NCI-H2171 treated with DMSO at 0.1 percent for 48 hours (cell line): ENCODE measurements at regions not wholly inside any gene's neighbourhood (a gene's known extent, or its start where the extent isn't known, plus 50 kb on each side); places are given as distances from the start of the nearest gene placed in this dataset.

ENCODE experiments used
- DNase-seq: peaks from one replicate; lab custom pipeline; 2025; lab: John Stamatoyannopoulos, UW

DNA sequence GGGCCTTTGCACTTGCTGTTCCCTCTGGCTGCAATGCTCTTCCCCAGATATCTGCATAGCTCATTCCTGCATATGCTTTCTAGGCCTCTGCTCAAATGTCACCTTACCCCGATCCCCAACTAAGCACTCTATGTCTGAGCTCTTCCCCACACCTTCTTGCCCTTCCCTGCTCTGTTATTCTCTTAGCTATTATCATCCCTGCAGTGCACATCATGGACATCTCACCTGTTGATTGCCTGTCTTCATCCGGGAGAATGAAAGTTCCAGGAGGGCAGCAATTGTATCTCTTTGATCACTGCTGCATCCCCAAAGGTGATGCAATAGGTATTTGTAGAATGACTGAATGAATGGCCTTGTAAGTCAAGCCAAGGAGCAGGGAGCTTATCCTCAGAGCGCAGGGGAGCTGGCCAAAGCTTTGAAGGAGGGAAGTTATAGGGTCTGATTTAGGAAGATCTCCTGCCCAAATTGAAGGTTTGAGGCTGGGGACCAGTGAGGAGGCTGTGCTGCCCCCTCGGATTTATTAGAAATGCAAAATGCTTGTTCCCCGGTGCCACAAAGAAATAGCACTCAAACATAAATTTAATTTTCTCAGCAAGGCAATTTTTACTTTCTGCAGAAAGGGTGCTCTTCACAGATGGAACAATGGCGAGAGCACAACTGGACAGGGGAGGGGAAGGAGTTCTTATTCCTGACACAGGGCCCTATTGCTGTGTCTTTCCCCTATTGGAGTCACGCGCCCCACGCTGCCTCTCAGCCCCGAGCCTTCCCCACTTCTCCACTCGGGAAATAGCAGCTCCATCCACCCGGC, 631.1 kb downstream of the MATN1 start:
- no peak for DNase-seq

DNA sequence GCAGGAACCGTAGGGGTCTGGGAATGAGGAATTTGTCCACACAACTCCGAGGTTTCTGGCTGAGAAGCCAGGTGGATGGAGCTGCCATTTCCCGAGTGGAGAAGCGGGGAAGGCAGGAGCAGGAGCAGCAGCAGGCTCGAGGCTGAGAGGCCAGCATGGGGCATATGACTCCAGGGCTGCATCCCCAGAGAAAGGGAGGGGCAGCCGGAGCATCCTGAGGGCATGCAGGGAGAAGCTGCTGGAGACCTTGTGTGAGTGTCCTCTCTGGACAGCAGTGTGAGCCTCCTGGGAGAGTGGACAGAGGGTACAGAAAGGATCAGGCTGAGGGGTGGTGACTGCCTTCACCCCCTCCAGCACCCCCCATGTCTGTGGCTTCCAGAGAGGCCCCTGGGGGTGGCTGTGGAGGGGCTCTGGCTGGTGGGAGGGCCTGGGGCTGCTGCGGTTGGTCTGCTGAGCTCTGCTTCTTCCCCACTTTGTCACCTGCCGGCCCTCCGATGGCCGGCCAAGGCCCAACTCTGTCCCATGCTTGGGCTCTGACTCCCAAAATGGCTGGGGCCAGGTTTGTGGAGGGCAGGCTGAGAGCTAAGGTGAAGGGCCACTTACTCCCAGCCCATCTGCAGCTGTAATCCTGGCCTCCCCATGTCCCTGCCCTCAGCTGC, 633.1 kb downstream of the MATN1 start:
- no peak for DNase-seq

DNA sequence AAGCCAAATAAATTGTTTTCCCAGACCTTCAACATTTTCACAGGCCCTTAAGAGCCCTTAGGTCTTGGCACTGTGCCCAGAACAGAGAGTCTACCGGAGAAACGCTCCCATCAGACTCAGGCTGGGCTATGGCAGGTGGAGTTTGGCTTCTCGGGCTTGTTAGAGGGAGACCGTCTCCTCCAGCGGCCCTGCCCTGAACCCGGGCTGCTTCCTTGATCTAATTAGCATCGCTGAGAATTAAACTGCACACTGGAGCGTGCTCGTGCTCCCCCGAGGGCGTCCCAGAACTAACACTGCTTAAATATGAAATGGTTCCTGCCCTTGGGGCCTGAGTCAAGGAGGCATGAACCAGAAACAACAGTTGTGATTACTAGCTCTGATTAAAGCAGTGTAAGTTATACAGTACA, 634.4 kb downstream of the MATN1 start:
- DNase-seq: peak; percentile 98

DNA sequence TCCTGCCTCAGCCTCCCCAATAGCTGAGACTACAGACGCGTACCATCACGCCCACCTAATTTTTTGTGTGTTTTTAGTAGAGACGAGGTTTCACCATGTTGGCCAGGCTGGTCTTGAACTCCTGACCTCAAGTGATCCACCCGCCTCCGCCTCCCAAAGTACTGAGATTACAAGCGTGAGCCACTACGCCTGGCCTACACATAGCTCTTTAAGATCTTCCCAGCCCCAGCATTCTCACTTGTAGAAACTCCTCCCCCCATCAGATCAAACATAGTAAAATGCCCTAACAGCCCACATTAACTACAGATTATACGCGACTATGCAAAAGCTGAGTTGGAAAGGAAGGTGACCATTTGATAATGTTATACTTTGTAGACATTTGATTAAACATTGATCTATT, 634.8 kb downstream of the MATN1 start:
- DNase-seq: no peak

DNA sequence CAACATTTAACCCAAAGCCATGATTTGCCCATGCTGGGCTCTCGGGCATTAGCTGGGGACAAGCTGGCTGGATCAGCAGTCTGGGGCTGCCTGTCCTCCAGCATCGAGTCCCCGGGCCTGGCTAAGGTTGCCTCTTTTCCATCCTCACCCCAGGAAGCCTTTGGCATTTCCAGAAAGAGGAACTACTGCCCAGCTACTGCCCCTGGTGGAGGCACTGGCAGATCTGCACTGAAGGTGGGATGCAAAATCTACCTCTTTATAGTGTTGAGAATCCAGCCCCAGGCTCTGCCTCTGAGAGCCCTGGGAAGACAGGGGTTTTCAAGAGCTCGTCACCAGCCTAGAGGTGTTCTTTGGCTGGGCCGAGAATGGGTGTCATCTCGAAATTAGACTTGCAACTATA, 635.9 kb downstream of the MATN1 start:
- DNase-seq: peak; percentile 3

DNA sequence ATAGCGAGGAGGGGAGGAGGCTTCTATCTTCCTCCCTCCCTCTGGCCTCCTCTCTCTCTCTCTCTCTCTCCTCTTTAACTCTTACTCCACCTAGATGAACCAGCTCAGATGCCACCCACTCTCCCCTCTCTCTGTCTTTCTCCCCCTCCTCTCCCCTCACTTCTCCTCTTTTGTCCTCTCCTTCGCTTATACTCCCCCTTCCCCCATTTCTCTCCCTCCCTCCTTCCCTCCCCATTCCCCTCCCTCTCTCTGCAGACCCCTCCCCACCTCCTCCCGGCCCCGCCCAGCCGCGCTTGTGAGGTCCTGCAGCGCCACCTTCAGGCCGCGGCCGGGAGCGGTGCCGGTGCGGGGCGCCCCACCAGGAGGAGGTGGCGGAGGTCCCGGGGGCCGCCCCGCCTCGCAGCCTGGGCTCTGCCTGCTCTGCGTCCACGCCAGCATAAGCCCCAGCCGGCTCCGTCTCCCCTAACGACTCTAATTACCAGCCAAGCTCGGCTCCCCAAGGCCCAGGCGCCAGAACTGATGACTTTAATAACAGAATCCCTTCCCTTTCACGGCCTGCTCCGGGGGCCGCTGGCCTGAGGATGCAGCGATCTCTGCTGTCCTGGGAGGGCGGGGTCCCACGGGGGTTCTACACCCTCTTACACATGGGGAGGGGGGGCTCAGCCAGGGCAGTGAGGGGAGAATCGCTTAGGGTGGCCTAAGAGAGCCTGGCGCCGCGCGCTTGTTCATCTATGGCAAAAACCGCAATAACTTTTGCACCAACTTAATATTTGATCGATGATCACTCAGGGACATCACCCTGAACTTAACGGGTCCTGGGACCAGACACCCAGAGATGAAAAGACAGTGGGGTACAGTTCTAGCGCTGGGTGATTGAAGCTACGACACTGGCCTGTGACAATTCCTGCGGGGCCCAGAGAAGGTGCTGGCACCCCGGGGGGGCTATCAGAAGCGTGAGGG, 637.3 kb downstream of the MATN1 start:
- peak; percentile 65 for DNase-seq

DNA sequence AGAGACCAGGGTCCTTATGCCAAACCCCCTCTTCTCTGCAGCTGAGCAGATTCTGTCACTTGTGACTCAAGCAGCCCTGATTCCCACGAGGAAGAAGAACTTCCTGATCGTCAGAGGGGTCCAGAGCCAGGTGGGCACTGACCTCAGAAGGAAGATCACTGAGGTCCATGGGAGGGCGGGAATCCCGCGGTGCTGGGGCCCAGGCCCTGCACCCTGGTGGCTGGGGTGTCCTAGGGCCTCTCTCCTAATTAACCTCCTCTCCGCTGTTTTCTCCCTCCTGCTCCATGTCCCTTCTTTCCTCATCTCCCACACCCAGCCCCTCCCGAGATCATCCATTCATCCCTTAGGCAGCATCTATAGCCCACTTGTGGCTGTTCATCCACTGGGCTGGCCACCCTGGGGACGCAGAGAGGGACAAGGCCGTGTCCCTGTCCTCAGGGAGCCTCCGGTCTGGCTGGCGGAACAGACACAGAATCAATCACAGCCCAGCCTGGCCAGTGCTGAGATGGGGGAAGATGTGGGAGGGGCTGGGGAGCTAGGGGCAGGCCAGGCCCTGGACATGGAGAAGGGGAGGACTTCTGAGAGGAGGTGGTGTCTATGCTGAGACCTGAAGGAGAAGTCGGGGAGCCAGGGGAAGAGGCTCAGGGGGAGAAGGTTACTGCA, 638.3 kb downstream of the MATN1 start:
- no peak for DNase-seq

DNA sequence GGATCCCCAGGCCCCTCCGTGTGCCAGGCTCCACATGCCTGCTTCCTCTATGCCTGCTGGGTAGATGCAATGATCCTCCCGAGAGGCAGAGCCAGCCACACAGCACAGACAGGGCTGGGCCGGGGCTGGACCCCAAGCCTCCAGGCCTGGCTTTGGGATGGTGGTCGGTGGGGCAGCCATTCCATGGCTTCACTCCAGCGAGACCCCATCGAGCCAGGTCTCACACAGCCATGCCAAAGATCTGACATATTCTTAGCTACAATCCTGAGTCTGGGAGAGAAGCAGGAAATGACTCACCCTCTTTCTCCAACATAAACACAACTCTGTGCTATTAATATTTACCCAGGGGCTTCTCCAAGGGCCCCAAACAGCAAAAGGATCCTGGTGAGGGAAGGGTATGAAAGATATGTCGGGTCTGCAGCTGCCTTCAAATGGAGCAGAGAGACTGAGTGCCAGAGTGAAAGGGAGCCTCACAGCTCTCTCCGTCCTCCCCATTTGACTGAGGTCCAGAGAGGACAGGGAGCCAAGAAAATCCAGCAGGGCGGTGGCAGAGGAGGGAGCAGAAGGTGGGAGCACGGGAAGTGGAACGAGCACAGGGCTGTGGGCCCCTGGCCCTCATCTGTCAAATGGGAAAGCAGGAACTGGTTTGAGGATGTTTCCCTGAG, 639.5 kb downstream of the MATN1 start:
- no peak for DNase-seq

DNA sequence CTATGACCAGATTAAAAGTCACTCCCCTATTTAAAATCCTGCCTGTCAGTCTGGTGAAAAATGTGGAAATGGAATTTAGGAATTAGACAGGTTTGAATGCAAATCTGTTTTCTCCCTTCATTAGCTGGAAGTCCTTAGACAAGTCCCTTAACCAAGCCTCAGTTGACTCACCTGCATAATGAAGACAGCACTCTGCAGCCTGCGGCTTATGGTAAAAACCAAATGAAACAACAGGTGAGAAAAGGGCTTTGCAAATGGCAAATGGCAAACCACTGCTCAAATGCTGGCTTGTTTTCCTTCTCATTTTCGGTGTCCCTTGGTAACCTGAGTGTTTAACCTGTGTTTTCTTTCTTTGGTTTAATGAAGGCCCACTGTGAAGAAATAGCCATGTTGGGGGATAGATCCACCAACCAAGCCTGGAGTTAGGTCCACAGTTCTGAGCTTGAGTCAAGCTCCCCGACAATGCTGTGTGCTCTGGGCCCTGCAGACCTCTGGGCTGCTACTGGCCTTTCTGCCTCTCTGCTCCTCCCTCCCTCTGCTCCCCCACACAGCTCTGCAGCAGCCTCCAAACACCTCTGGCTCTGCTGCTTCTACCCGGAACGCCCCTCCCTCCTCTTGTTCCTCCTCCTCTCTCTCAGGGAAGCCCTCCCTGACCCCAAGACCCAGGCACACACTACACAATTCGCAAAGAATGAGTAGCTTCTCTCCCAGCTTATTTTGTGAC, 641.8 kb downstream of the MATN1 start:
- no peak for DNase-seq

DNA sequence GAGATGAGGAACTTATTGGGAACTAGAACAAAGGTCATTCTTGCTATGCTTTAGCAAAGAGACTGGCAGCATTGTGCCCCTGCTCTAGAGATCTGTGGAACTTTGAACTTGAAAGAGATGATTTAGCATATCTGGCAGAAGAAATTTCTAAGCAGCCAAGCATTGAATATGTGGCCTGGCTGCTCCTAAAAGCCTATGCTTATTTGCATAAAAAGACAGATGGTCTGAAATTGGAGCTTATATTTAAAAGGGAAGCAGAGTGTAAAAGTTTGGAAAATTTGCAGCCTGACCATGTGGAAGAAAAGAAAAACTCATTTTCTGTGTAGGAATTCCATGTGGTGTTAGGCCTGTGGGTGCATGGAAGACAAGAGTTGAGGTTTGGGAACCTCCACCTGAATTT, 647.5 kb downstream of the MATN1 start:
- DNase-seq: peak; percentile 14

DNA sequence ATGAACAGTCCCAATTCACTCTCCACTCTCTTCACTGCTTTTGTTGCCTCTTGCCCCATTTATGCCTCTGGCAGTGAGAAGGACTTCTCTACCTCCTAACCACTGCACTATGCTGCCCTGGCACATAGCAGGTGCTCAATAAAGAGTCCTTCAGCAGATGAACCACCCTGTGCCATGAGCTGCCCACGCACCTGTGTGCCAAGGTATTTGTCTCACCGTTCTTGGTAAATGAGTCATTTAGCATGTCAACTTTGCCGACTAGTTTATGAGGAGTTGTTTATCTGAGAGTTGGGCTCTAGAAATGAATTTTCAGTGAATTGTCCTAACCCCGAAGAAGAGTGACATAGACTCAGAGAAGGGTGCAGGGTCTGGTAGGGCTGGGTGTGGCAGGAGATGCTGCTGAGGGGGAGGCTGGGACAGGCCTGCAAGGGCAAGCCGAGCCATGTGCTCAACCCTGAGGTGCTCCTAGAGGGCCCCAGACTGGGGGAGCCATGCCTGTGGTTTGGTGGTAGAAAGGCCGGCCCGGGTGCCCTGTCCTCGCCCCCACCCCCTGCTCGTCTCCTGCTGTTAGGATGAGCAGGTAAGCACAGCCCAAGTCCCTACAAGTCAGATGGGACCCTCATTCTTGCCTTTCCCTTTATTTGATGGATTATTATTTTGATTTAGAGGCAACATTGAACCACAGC, 654.5 kb downstream of the MATN1 start:
- DNase-seq: no peak

DNA sequence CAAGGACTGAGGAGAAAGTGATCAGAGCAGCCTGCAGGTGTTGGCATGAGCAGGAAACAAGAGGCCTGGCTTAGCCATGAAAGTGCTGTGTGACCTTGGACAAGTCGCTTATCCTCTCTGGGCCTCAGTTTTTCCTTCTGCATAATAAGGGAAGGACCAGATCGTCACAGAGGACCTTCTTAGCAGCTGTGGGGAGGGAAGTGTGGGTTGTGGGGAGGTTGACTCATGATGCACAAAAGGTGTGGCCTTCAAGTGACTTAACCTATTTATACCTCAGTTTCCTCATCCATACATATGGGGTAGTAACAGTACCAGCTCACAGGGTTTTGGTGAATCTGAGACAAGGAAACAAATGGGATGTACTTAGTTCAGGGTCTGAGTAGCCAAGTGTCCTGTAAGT, 658.8 kb downstream of the MATN1 start:
- DNase-seq: no peak

DNA sequence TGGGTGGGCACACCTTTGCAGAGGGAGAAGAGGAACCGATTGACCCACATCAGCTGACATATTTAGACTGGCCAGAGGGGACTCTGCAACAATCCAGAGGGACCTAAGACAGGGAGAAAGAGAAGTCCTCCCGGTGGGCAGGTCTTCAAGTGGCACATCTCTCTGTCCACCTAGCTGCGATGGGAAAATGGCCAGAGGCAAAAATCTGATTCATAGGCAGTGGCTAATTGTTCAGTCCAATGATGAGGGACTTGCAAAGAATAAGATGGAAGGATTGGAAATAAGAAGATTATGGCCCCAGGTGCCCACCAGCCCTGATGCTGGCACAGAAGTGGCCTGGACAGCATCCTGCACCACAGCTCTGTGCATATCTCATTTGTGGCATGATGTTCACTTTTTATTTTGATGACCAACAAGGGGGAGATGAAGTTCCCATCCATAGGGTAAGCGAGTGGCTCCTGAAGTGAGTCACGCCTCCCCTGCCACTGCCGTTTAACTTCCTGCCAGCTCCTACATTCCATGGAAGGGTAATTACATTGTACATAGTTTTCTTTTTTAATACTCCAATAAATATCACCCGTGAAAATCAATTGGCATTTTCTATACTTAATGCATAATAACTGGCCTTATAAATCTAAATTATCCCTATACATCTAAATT, 659.6 kb downstream of the MATN1 start:
- no peak for DNase-seq

DNA sequence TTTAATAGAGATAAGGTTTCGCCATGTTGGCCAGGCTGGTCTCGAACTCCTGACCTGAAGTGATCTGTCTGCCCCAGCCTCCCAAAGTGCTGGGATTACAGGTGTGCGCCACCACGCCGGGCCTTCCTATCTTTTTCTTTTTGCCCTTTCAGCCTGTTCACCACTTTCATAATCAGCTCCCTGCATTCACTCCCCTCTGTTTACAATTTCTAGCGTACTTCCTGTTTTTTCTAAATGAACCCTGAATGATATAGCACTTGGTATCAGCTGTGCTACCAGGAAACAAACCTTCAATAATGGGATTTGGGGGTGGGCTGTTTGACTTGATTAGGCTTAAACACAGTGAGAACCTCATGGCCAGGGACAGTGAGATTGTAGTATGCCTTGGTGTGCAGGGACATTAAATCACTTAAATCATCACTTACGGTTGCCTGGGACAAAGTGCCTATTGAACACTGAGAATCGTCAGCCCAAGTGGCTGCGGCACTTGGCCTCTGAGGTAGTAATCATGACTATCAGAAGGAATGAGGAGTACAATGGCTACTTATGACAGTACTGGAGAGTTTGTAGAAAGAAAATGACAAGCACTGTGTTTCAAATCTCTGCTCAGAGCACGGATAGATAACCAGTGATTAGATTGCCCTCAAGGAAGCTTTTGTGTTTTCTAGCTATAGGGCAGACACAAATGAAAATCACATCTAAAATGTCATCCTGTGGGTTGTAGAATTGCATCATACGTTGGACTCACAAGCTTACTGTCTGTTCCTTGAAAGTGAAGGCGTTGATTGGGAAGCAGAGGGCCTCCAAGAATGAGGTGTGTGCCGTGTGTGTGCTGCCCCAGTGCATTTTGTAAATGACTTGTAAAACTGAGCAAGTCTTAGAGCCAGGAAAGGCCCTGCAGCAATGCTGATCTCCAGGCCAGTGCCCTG, 661.8 kb downstream of the MATN1 start:
- DNase-seq: no peak

DNA sequence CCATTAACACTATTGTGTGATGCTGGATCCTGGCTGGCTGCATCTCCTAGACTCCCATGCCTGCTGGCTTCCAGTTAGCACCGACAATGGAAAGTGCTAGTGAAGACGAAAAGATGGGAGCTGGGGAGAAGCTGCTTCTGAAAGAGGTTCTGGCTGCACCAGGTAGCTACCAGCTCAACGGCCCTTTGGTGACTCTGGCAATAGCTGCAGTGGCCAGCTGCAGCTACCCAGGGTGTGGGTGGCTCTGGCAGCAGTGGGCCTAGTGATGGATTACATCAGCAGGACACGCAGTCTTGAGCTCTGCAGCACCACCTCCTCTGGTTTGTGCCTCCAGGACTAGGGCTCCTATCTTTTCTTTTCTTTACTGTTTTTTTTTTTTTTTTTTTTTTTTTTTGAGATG, 662.6 kb downstream of the MATN1 start:
- DNase-seq: no peak

DNA sequence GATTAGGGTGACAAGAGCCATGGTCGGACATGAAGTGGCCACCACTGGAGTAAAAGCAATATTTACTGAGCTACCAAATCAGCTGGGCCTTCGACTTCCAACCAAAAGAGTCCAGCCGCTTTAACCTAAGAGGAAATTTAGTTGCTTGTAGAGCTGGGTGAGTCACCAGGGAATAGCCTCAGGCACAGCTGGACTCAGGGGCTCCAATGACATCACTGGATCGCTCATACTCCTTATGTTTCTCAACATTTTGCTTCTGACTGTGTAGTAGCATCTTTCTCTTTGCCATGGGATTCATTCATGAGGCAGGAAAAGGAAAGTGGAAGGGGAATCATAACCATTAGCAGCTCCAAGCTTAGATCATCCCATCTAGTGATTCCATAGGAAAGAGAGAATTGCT, 664.4 kb downstream of the MATN1 start:
- DNase-seq: no peak

DNA sequence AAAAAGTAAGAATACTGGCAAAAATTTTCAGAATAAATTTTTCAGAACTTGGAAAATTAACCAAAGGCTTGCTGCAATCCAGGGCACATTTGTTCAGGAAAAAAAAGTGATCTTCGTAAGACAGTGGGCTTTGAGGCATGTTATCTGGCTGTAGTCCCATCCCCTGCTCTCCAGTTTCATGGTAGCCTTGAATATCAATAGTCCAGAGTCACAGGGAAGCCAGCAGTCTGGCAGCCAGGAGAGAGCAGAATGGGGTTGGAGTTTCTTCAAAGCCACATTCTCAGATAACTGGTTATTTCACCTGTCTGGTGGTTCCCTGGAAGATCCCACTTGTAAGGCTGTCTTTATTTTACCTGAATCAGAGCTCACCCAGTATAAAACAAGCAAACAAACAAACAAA, 669.3 kb downstream of the MATN1 start:
- no peak for DNase-seq

DNA sequence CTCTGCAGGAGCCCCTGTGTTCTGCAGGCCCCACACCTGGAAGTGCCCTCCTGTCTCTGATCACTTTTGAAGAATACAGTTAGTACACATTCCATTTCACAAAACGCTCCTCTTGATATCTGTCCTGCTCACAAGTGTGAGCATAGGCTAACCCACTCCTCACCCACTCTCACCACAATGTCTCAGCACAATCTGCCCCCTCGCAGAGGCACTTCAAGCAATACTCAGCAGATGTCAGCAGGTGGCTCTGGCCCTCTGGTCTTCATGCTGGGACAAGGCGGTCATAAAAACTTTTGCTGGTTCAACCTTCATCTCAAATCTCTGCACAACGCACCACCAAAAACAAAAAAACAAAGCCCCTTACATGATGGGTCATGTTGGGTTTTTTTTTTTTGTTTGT, 671.2 kb downstream of the MATN1 start:
- no peak for DNase-seq

DNA sequence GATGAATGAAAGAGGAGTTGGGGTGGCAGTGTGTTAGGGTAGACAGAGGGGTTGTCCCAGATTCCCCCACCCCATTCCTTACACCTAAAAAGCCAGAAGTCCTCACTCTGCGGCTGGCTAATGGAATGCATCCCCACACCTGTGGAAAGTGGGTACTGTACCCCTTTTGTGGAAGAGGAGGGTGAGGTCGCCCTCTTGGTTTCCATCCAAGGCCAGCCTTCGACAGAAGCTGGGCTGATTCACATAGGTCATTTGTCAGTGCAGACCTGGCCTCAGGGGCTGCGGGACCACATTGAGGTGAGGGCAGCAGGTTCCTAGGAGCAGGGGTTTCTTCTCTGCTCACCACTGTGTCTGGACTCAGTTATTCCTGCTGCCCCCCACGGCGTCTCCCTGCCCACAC, 671.6 kb downstream of the MATN1 start:
- no peak for DNase-seq
